Peyer's patch (tissue), 4 donors: ENCODE measurements at regions not wholly inside any gene's neighbourhood (a gene's known extent, or its start where the extent isn't known, plus 50 kb on each side); places are given as distances from the start of the nearest gene placed in this dataset.

ENCODE experiments used
- CTCF ChIP-seq, 6 experiments: fragments of 450-650 bp in 4 of 6; fragments of 200-600 bp in 2 of 6; sonication (generic) in 1 of 6; IDR thresholded peaks; one replicate each; pipeline ENCODE4 v1.5.1; 2017 to 2019; ENCODE audit warnings: antibody characterized with exemption in 6 of 6, mild to moderate bottlenecking in 3 of 6, moderate library complexity in 1 of 6
- POLR2A ChIP-seq, 2 donors: fragments of 450-650 bp; IDR thresholded peaks; one replicate each; pipeline ENCODE4 v1.5.1; 2017; ENCODE audit warnings: antibody characterized with exemption in 2 of 2, mild to moderate bottlenecking in 2 of 2, moderate library complexity in 2 of 2

GRCh38 chr2:7132753-7133152 is 215.5 kb downstream of the RNF144A start:
- TF ChIP-seq CTCF (IDR thresholded peaks at IDR 0.05) (no peak), POLR2A (IDR thresholded peaks at IDR 0.05) (no peak)
